ENCODE measurements at regions not wholly inside any gene's neighbourhood (a gene's known extent, or its start where the extent isn't known, plus 50 kb on each side); places are given as distances from the start of the nearest gene placed in this dataset.

DNA sequence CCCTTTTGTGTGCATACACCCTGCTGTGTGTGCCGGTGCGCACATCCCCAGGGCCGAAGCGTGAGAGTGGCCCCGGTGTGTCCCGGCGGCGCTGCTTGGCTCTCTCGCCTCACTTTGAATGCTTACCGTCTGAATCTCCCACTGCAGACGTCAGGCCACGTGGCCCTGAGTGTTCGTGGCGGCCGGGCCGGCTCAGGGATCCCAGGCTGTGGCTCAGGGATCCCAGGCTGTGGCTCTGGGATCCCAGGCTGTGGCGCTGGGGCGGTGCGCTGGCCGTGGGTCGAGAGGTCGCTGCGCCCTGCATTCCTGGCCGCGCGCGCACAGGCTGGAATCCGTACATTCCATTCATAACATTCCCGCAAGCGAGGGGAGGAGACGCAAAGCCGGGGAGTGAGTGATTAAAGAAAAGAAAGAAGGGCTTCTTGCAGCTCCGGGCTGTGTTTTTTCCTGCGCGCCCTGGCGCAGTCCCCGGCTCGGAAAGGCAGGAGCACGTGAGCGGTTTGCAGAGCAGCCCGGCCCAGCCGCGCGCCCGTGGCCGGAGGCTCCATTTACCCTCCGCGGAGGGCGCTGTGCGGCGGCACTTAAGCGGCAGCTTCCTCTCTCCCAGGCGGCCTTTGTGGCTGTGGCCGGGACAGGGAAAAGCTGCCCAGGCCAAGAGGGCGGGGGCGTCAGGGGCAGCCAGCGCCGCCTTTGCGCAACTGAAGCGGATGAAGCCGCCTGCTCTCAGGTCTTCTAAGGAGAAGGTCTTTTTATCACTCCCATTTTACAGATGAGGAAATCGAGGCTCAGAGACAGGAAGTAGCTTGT, 87.0 kb upstream of the ALDH1L1 start:
- DNase-seq (ENCODE audit: low read depth) = peak; percentile 57

GRCh38 chr3:126266850-126267168, 86.4 kb upstream of the ALDH1L1 start:
- no peak for DNase-seq (ENCODE audit: low read depth)

DNA sequence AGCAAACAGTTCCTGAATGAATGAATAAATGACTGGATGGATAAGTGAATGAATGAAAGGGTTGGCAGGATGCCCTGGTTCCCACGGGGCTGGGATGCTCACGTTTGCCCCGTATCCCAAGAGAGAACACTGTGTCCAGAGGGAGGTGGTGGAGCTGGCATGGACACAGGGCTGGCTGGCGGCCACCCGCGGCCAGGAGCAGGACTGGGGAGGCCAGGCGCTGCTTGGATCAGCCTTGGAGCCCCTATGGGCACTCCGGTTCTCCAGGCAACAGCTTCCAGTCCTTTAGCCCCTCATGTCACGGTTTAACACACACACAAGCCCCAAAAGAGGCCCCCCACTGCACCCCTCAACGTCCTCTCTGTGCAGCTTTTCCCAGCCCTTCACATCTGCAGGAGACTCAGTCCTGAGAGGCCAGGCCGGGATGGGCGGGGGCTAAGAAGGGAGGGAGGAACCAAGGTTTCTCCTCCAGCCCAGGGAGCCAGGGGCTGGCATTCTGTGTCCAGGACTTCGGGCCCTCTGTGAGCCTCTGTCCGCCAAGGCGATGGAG, 86.0 kb upstream of the ALDH1L1 start:
- DNase-seq (ENCODE audit: low read depth) = no peak

DNA sequence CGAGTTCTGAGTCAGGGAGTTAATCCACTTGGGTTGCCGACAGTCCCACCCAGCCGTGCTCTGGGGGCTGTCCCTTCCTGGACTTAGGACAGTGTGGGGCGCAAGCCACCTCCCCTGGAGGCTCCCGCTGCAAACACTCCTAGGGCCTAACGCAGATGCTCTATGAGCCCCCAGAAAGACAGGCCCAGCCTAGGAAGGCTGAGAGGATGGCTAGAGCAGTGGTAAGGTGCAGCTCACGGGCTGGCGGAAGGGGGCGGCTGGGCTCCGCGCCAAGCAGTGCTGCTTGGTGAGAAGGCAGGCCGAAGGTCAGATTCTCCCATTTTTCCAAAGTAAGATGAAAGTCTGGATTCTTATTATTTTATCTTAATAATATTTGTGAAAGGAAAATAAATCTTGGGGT, 84.6 kb upstream of the ALDH1L1 start:
- no peak for DNase-seq (ENCODE audit: low read depth)

DNA sequence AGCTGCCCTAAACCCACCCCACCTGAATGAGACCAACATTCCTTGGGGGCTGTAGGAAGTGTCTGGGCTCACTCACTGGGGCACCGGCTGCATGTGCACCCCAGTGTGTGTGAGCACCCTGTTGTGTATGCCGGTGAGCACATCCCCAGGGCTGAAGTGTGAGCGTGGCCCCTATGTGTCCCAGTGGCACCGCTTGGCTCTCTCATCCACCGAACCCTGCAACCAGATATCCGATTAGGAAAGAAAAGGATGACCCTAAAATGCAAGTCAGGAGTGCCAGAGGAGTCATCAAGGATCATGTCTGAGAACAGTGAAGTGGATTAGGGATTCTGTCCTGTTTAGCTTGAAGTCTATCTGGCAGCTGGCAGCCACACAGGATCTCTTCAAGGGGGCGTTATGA, 84.0 kb upstream of the ALDH1L1 start:
- no peak for DNase-seq (ENCODE audit: low read depth)

DNA sequence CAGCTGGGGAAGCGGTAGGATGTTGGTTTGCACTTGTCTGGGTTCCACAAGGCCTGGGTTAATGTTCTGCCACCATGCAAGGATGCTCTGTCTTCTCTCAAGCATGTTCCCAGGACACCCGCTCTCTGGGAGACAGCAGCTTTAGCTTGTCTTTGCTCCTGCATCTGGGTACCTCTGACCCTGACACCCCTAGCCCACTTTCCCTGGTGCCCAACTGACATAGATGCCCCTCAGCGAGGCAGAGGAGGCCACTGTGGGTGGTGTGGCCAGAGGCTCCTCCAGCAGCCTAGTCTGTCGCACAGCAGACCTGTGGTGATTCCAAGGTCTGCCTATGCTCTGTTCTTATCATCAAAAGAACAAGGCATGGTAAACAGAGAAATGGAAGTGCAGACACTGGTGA, 83.6 kb upstream of the ALDH1L1 start:
- DNase-seq (ENCODE audit: low read depth) = no peak

GRCh38 chr3:126263539-126263938, 83.2 kb upstream of the ALDH1L1 start:
- DNase-seq (ENCODE audit: low read depth) = no peak

DNA sequence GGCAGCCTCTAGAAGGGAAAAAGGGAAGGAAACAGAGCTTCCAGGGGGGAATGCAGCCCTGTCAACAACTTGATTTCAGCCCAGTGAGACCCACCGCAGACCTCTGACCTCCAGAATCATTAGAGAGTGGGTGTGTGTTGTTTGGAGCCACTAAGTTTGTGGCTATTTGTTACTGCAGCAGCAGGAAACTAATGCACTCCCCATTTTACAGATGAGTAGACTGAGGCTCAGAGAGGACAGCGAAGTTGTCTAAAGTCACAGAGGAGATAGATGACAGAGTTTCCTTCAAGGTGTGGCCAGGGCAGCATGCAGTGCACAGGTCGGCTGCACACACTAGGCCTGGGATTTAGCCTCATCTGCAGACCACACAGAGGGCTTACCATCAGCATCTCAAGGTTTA, 81.8 kb upstream of the ALDH1L1 start:
- DNase-seq (ENCODE audit: low read depth) = no peak

- no peak for DNase-seq (ENCODE audit: low read depth)
Observed at GRCh38 chr3:126261037-126261436, 80.7 kb upstream of the ALDH1L1 start.

DNA sequence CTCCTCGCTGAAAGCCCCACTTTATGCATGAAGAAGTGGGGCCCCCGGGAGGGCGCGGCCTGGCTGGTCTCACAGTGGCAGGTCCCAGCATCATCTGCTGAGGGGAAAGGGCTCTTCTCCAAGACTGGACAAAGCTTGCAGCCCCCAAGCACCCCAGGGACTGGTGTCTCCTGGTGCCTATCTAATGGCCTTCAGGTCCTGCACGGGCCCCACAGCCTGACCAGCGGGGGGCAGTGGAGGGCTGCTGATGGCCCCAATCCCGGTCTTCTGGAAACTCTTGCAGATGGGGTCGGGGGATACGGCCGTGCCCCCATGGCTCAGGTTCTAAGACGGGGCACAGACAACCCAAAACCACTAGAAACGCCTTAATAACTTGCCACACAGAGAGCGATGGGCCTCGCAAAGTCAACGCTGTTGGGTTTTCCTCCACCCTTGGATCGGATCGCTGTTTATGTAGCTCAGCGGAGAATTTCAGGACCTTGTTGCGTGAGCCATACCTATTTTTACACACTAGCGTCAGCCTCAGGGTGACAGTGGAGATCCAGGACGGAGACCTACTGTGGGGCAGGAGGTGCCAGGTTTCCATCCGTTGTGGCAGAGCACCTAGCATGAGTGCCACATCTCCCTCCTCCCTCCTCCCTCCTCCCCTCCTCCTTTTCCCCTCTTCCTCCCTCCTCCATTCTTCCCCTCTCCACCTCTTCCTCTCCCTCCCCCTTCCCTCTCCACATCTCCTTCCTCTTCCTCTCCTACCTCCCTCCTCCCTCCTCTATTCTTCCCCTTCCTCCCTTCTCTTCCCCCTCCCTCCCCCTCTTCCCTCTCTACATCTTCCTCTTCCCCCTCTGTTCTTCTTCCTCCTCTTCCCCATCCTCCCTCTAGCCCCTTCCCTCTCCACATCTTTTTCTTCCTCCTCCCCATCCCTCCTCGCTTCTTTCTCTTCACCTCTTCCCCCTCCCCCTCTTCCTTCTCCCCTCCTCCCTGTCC, 79.3 kb upstream of the ALDH1L1 start:
- peak; percentile 41 for DNase-seq (ENCODE audit: low read depth)

- DNase-seq (ENCODE audit: low read depth) = peak; percentile 49
Observed at GRCh38 chr3:126258670-126259069, 78.3 kb upstream of the ALDH1L1 start.

DNA sequence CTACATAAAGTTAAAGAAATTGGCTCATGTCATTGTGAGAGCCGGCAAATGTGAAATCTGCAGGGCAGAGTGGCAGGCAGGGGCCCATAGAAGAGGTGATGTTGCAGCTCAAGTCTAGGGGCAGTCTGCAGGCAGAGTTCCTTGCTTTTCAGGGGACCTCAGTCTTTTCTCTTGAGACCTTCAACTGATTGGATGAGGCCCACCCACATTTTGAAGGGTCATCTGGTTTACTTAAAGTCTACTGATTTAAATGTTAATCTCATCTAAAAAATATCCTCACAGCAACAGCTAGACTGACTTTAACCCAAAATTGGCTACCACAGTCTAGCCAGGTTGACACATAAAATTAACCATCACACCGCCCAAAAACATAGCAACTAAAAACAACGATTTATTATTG, 77.6 kb upstream of the ALDH1L1 start:
- DNase-seq (ENCODE audit: low read depth) = no peak

- no peak for DNase-seq (ENCODE audit: low read depth)
Observed at GRCh38 chr3:126257174-126257573, 76.8 kb upstream of the ALDH1L1 start.

DNA sequence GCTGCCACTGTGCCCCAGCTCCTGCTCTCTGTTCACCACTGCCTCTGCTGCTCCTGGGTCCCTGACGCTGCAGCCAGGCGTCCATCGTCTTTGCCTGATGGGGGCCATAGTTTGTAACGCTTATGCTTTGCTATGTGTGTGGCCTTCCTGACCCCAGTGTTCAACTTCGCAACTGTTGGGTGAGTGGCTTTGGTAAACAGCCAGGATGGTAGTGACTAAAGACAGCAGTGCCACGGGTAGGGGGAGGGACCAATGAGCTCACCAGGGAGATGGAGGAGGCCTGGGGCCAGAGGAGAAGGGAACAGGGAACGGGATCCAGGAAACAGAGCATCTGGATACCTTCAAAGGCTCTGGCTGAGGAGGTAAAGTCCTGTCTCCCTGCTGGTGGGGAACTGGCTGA, 75.9 kb upstream of the ALDH1L1 start:
- no peak for DNase-seq (ENCODE audit: low read depth)

DNA sequence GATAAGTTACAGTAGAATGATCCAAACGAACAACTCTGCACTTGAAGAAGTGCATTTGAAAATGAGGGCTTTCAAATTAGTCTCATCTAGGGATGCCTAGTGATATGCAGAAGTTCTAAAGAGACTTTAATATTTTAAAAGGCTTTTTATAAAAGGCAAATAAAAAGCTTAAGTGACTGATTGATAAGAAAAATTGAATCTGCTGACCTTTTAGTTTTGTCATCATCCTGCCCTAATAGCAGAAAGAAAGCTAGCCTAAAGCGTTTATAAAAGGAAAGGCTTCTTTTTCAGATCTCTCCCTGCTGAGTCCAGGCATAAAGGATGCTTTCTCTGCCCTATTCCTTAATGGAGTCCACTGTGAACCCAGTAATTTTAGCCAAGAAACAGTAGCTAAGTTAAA, 72.7 kb upstream of the ALDH1L1 start:
- no peak for DNase-seq (ENCODE audit: low read depth)

DNA sequence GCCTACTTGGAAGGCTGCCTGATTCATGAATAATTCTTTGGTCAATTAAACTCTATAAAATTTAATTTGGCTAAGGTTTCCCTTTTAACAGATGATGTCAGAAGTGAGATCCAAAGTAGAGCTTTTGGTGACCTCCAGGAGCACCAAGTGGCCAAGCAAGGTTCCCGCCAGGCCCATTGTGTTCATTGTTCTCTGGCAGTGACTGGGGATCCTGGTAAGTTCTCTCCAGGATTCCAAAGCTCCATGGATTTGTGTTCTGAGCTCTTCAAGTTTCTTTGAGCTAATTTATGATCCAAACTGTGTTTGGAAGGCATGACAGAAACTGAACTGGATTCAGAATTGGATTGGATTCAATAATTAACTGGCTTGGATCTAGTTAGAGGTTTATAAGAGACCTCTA, 72.0 kb upstream of the ALDH1L1 start:
- no peak for DNase-seq (ENCODE audit: low read depth)

- peak; percentile 43 for DNase-seq (ENCODE audit: low read depth)
Observed at GRCh38 chr3:126245811-126246727, 65.7 kb upstream of the ALDH1L1 start.
